OCI-LY3 (cell line): ENCODE measurements at regions not wholly inside any gene's neighbourhood (a gene's known extent, or its start where the extent isn't known, plus 50 kb on each side); places are given as distances from the start of the nearest gene placed in this dataset.

Source experiments
- EZH2phosphoT487 ChIP-seq: fragments of 200-600 bp; shearing (Covaris generic); IDR thresholded peaks from 2 replicates; pipeline ENCODE4 v1.6.1; 2018; ENCODE audit warnings: antibody characterized with exemption, mixed run types, low read depth
- TF ChIP-seq, protein P1 (sequence below): fragments of 200-600, 300-600 bp; sonication (generic); IDR thresholded peaks from 2 replicates; pipeline ENCODE4 v1.5.1; 2014; ENCODE audit warnings: antibody characterized with exemption, low read length, low read depth

- TF ChIP-seq, protein P1, sequence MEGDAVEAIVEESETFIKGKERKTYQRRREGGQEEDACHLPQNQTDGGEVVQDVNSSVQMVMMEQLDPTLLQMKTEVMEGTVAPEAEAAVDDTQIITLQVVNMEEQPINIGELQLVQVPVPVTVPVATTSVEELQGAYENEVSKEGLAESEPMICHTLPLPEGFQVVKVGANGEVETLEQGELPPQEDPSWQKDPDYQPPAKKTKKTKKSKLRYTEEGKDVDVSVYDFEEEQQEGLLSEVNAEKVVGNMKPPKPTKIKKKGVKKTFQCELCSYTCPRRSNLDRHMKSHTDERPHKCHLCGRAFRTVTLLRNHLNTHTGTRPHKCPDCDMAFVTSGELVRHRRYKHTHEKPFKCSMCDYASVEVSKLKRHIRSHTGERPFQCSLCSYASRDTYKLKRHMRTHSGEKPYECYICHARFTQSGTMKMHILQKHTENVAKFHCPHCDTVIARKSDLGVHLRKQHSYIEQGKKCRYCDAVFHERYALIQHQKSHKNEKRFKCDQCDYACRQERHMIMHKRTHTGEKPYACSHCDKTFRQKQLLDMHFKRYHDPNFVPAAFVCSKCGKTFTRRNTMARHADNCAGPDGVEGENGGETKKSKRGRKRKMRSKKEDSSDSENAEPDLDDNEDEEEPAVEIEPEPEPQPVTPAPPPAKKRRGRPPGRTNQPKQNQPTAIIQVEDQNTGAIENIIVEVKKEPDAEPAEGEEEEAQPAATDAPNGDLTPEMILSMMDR: no peak
- TF ChIP-seq EZH2phosphoT487: no peak
Observed at GRCh38 chr15:66921319-66921915, 144.0 kb upstream of the SMAD3 start.
